Calu3 (cell line): ENCODE measurements at regions not wholly inside any gene's neighbourhood (a gene's known extent, or its start where the extent isn't known, plus 50 kb on each side); places are given as distances from the start of the nearest gene placed in this dataset.
"Not testable (repeated sequence)": the region's sequence is repeated elsewhere in the genome, so short reads cannot be mapped to it uniquely, and the experiment has no call there.

Experiments used
- BruUV-seq: library from RNA; stranded (reverse); fragments of 400-500 nt; replicated peaks from 2 replicates; lab custom pipeline; 2021; lab: Mats Ljungman, UMichigan
- CTCF ChIA-PET: fragments of 300-600 bp; sonication (Branson Sonifier 250); formaldehyde crosslinking; loops from one replicate; lab custom pipeline; 2022; ENCODE audit warnings: antibody characterized with exemption; lab: Charles Lee
- DNase-seq: peaks from one replicate; pipeline ENCODE4 v3.0.0; 2022
- H3K27ac Mint-ChIP-seq: one replicate; pipeline ENCODE4 v1.8.0; 2022; ENCODE audit warnings: mixed read lengths; ENCODE audit not compliant: unreplicated experiment
- H3K27me3 Mint-ChIP-seq: one replicate; pipeline ENCODE4 v1.8.0; 2022; ENCODE audit warnings: mixed read lengths; ENCODE audit not compliant: unreplicated experiment
- H3K36me3 Mint-ChIP-seq: one replicate; pipeline ENCODE4 v1.8.0; 2022; ENCODE audit warnings: mild to moderate bottlenecking, moderate library complexity, mixed read lengths; ENCODE audit not compliant: insufficient read depth, unreplicated experiment
- H3K4me1 Mint-ChIP-seq: one replicate; pipeline ENCODE4 v1.8.0; 2022; ENCODE audit warnings: mild to moderate bottlenecking, low read depth, mixed read lengths; ENCODE audit not compliant: unreplicated experiment
- H3K4me3 Mint-ChIP-seq: one replicate; pipeline ENCODE4 v1.8.0; 2022; ENCODE audit warnings: mild to moderate bottlenecking, low read depth, moderate library complexity, mixed read lengths; ENCODE audit not compliant: unreplicated experiment
- H3K9me3 Mint-ChIP-seq: one replicate; pipeline ENCODE4 v1.8.0; 2022; ENCODE audit warnings: low read depth, mixed read lengths; ENCODE audit not compliant: unreplicated experiment
- CTCF ChIP-seq: fragments of 200-600 bp; IDR thresholded peaks from one replicate; pipeline ENCODE4 v1.8.0; 2022; ENCODE audit warnings: antibody characterized with exemption; ENCODE audit not compliant: unreplicated experiment
- intact Hi-C: fragments of 100-400 bp; cut with micrococcal nuclease; formaldehyde crosslinking; loops from one replicate; pipeline ENCODE4 v1.10.0; 2022; ENCODE audit not compliant: unreplicated experiment

GRCh38 chr13:52922961-52923360 is 74.5 kb upstream of the PCDH8 start:
- no TSS peak for BruUV-seq
- no peak overlapping the region for H3K27ac Mint-ChIP-seq
- CTCF ChIA-PET: no interaction called here
- H3K9me3 Mint-ChIP-seq: peaks cover under 1% of the 10 kb centered on the region
- H3K27me3 Mint-ChIP-seq: peaks cover 15% of the 10 kb centered on the region
- no peak for TF ChIP-seq CTCF
- intact Hi-C loops: no loop called here
- no peaks in the 10 kb centered on the region for H3K4me1 Mint-ChIP-seq
- no peaks in the 10 kb centered on the region for H3K36me3 Mint-ChIP-seq
- DNase-seq: no peak
- no peak overlapping the region for H3K4me3 Mint-ChIP-seq

GRCh38 chr13:52921194-52921593 is 72.8 kb upstream of the PCDH8 start:
- H3K36me3 Mint-ChIP-seq: no peaks in the 10 kb centered on the region
- TF ChIP-seq CTCF: no peak
- DNase-seq: no peak
- no peak overlapping the region for H3K4me3 Mint-ChIP-seq
- no peaks in the 10 kb centered on the region for H3K4me1 Mint-ChIP-seq
- no TSS peak for BruUV-seq
- H3K27me3 Mint-ChIP-seq: no peaks in the 10 kb centered on the region
- H3K9me3 Mint-ChIP-seq: peaks cover 5% of the 10 kb centered on the region
- CTCF ChIA-PET: no interaction called here
- no peak overlapping the region for H3K27ac Mint-ChIP-seq
- intact Hi-C loops: no loop called here

- no peak overlapping the region for H3K27ac Mint-ChIP-seq
- DNase-seq: no peak
- no peaks in the 10 kb centered on the region for H3K36me3 Mint-ChIP-seq
- peaks cover 18% of the 10 kb centered on the region for H3K27me3 Mint-ChIP-seq
- no peaks in the 10 kb centered on the region for H3K4me1 Mint-ChIP-seq
- H3K4me3 Mint-ChIP-seq: no peak overlapping the region
- TF ChIP-seq CTCF: no peak
- H3K9me3 Mint-ChIP-seq: peaks cover 5% of the 10 kb centered on the region
- intact Hi-C loops: no loop called here
- no TSS peak for BruUV-seq
- CTCF ChIA-PET: interaction anchor here (0.6 kb wide), 1 partner anchor 45 kb away, joined by 4 read pairs; no protein-coding TSS in a partner anchor
Measured at GRCh38 chr13:52916486-52916990, 68.1 kb upstream of the PCDH8 start.

- no peak for DNase-seq
- intact Hi-C loops: no loop called here
- Mint-ChIP-seq H3K9me3 (no peaks in the 10 kb centered on the region), H3K36me3 (no peaks in the 10 kb centered on the region), H3K4me3 (no peak overlapping the region), H3K27ac (no peak overlapping the region), H3K27me3 (peaks cover 66% of the 10 kb centered on the region), H3K4me1 (no peaks in the 10 kb centered on the region)
- TF ChIP-seq CTCF: no peak
- BruUV-seq: no TSS peak
- CTCF ChIA-PET: no interaction called here
Measured at GRCh38 chr13:52911340-52911739, 62.9 kb upstream of the PCDH8 start.

GRCh38 chr13:52910318-52910717 is 61.9 kb upstream of the PCDH8 start:
- H3K36me3 Mint-ChIP-seq, H3K4me1 Mint-ChIP-seq, H3K9me3 Mint-ChIP-seq, H3K4me3 Mint-ChIP-seq, H3K27ac Mint-ChIP-seq, DNase-seq, intact Hi-C loops, BruUV-seq, CTCF ChIA-PET: not testable (repeated sequence)
- peaks cover 76% of the 10 kb centered on the region for H3K27me3 Mint-ChIP-seq
